ENCODE measurements at regions not wholly inside any gene's neighbourhood (a gene's known extent, or its start where the extent isn't known, plus 50 kb on each side); places are given as distances from the start of the nearest gene placed in this dataset.

- TF ChIP-seq, protein P1, sequence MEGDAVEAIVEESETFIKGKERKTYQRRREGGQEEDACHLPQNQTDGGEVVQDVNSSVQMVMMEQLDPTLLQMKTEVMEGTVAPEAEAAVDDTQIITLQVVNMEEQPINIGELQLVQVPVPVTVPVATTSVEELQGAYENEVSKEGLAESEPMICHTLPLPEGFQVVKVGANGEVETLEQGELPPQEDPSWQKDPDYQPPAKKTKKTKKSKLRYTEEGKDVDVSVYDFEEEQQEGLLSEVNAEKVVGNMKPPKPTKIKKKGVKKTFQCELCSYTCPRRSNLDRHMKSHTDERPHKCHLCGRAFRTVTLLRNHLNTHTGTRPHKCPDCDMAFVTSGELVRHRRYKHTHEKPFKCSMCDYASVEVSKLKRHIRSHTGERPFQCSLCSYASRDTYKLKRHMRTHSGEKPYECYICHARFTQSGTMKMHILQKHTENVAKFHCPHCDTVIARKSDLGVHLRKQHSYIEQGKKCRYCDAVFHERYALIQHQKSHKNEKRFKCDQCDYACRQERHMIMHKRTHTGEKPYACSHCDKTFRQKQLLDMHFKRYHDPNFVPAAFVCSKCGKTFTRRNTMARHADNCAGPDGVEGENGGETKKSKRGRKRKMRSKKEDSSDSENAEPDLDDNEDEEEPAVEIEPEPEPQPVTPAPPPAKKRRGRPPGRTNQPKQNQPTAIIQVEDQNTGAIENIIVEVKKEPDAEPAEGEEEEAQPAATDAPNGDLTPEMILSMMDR (IDR thresholded peaks at IDR 0.05; ENCODE audit: extremely low read depth in 1 of 2, insufficient read depth in 1 of 2, low read depth in 1 of 2, low read length in 2 of 2) = no peak
- TF ChIP-seq POLR2A (IDR thresholded peaks at IDR 0.05; ENCODE audit: low read depth, low read length) = no peak
- no peak for TF ChIP-seq EZH2 (IDR thresholded peaks at IDR 0.05; ENCODE audit: borderline replicate concordance, low read depth, low read length, severe bottlenecking)
- no peak for TF ChIP-seq FOS (IDR thresholded peaks at IDR 0.05; ENCODE audit: borderline replicate concordance, insufficient read depth, low read length)
- TF ChIP-seq POLR2AphosphoS5 (IDR thresholded peaks at IDR 0.05; ENCODE audit: insufficient read depth, low read depth, low read length) = no peak
Observed at GRCh38 chr4:19130866-19131265, 1109.3 kb upstream of the LCORL start.

Data from endothelial cell of umbilical vein (primary cell).